Astrocyte (in vitro differentiated cells and primary cell): ENCODE measurements at regions not wholly inside any gene's neighbourhood (a gene's known extent, or its start where the extent isn't known, plus 50 kb on each side); places are given as distances from the start of the nearest gene placed in this dataset.

ENCODE experiments used
- DNase-seq: peaks from one replicate; pipeline ENCODE4 v3.0.0-alpha.2; 2010; ENCODE audit warnings: low read depth
- FAIRE-seq: peaks from 2 replicates; lab custom pipeline; 2011; peaks lifted over from hg19 to GRCh38; lab: Jason Lieb, UNC
- H2AFZ ChIP-seq: 2 replicates; pipeline ENCODE4 v1.6.0; 2012; ENCODE audit warnings: low read depth, low read length, inconsistent platforms
- H3K27ac ChIP-seq: 2 replicates; pipeline ENCODE4 v1.5.1; 2011; ENCODE audit warnings: low read depth, low read length, inconsistent platforms
- H3K27me3 ChIP-seq: 2 replicates; pipeline ENCODE4 v1.6.0; 2011; ENCODE audit warnings: low read length, inconsistent platforms; ENCODE audit not compliant: insufficient read depth
- H3K36me3 ChIP-seq: 2 replicates; pipeline ENCODE4 v1.5.1; 2011; ENCODE audit warnings: low read length, inconsistent platforms; ENCODE audit not compliant: insufficient read depth
- H3K4me1 ChIP-seq: 2 replicates; pipeline ENCODE4 v1.5.1; 2011; ENCODE audit warnings: low read length, inconsistent platforms; ENCODE audit not compliant: insufficient read depth
- H3K4me2 ChIP-seq: 2 replicates; pipeline ENCODE4 v1.6.0; 2012; ENCODE audit warnings: low read length, inconsistent platforms
- H3K4me3 ChIP-seq: 2 replicates; pipeline ENCODE4 v1.5.1; 2011; ENCODE audit warnings: low read depth, mild to moderate bottlenecking, low read length, inconsistent platforms; ENCODE audit not compliant: insufficient read depth
- H3K79me2 ChIP-seq: 2 replicates; pipeline ENCODE4 v1.6.0; 2012; ENCODE audit warnings: mild to moderate bottlenecking, low read length, inconsistent platforms; ENCODE audit not compliant: insufficient read depth
- H3K9ac ChIP-seq: 2 replicates; pipeline ENCODE4 v1.6.0; 2012; ENCODE audit warnings: mild to moderate bottlenecking, low read length, inconsistent platforms
- H3K9me3 ChIP-seq: 2 replicates; pipeline ENCODE4 v1.5.1; 2012; ENCODE audit warnings: low read depth, mild to moderate bottlenecking, low read length, inconsistent platforms; ENCODE audit not compliant: insufficient read depth
- H4K20me1 ChIP-seq: 2 replicates; pipeline ENCODE4 v1.6.0; 2012; ENCODE audit warnings: low read length, inconsistent platforms; ENCODE audit not compliant: insufficient read depth
- H3K27ac Mint-ChIP-seq: one replicate; pipeline ENCODE4 v1.8.0; 2021; ENCODE audit warnings: mild to moderate bottlenecking, mixed read lengths; ENCODE audit not compliant: unreplicated experiment
- H3K27me3 Mint-ChIP-seq: one replicate; pipeline ENCODE4 v1.8.0; 2021; ENCODE audit warnings: low read depth, mixed read lengths; ENCODE audit not compliant: unreplicated experiment
- H3K36me3 Mint-ChIP-seq: one replicate; pipeline ENCODE4 v1.8.0; 2021; ENCODE audit warnings: low read depth, mixed read lengths; ENCODE audit not compliant: unreplicated experiment
- H3K4me1 Mint-ChIP-seq: one replicate; pipeline ENCODE4 v1.8.0; 2021; ENCODE audit warnings: low read depth, mixed read lengths; ENCODE audit not compliant: unreplicated experiment
- H3K4me3 Mint-ChIP-seq: one replicate; pipeline ENCODE4 v1.8.0; 2021; ENCODE audit warnings: mild to moderate bottlenecking, moderate library complexity, mixed read lengths; ENCODE audit not compliant: unreplicated experiment
- H3K9me3 Mint-ChIP-seq: one replicate; pipeline ENCODE4 v1.8.0; 2021; ENCODE audit warnings: mild to moderate bottlenecking, mixed read lengths; ENCODE audit not compliant: unreplicated experiment
- CTCF ChIP-seq: IDR thresholded peaks from 2 replicates; pipeline ENCODE4 v1.5.1; 2011; ENCODE audit warnings: low read depth, mild to moderate bottlenecking, inconsistent platforms, low read length, moderate library complexity; ENCODE audit not compliant: insufficient read depth
- EZH2 ChIP-seq: IDR thresholded peaks from 2 replicates; pipeline ENCODE4 v1.6.1; 2012; ENCODE audit warnings: mild to moderate bottlenecking, low read length, inconsistent platforms; ENCODE audit not compliant: insufficient read depth

- Mint-ChIP-seq H3K27me3 (no peaks in the 10 kb centered on the region), H3K4me1 (no peaks in the 10 kb centered on the region), H3K36me3 (no peaks in the 10 kb centered on the region), H3K9me3 (no peaks in the 10 kb centered on the region), H3K27ac (no peak overlapping the region), H3K4me3 (no peak overlapping the region)
- H3K79me2 ChIP-seq = no peaks in the 10 kb centered on the region
- DNase-seq (no peak), FAIRE-seq (no peak)
- H3K9ac ChIP-seq = no peak overlapping the region
- no peaks in the 10 kb centered on the region for H3K27me3 ChIP-seq
- H3K4me1 ChIP-seq = no peaks in the 10 kb centered on the region
- no peak for TF ChIP-seq CTCF
- no peak for TF ChIP-seq EZH2
- H4K20me1 ChIP-seq = no peaks in the 10 kb centered on the region
- no peaks in the 10 kb centered on the region for H3K36me3 ChIP-seq
- no peak overlapping the region for H3K4me3 ChIP-seq
- H2AFZ ChIP-seq = no peak overlapping the region
- H3K9me3 ChIP-seq = no peaks in the 10 kb centered on the region
- H3K27ac ChIP-seq = no peak overlapping the region
- no peak overlapping the region for H3K4me2 ChIP-seq
Measured at GRCh38 chr9:82571540-82571939, 491.4 kb downstream of the RASEF start.

- Histone ChIP-seq H3K4me1 (no peaks in the 10 kb centered on the region), H3K9ac (no peak overlapping the region), H3K4me3 (no peak overlapping the region), H3K79me2 (no peaks in the 10 kb centered on the region), H3K4me2 (no peak overlapping the region), H2AFZ (no peak overlapping the region), H3K36me3 (no peaks in the 10 kb centered on the region), H3K9me3 (no peaks in the 10 kb centered on the region), H3K27me3 (no peaks in the 10 kb centered on the region), H3K27ac (no peak overlapping the region), H4K20me1 (no peaks in the 10 kb centered on the region)
- DNase-seq (no peak), FAIRE-seq (no peak)
- Mint-ChIP-seq H3K9me3 (no peaks in the 10 kb centered on the region), H3K27me3 (no peaks in the 10 kb centered on the region), H3K36me3 (no peaks in the 10 kb centered on the region), H3K27ac (no peak overlapping the region), H3K4me3 (no peak overlapping the region), H3K4me1 (no peaks in the 10 kb centered on the region)
- TF ChIP-seq EZH2 (no peak), CTCF (no peak)
Measured at GRCh38 chr9:82572146-82572545, 490.8 kb downstream of the RASEF start.

GRCh38 chr9:82574911-82575310, 488.0 kb downstream of the RASEF start:
- TF ChIP-seq EZH2 = no peak
- TF ChIP-seq CTCF = no peak
- no peaks in the 10 kb centered on the region for H3K4me1 ChIP-seq
- Mint-ChIP-seq H3K4me1 (no peaks in the 10 kb centered on the region), H3K9me3 (peaks cover 2% of the 10 kb centered on the region), H3K36me3 (no peaks in the 10 kb centered on the region), H3K27me3 (no peaks in the 10 kb centered on the region), H3K4me3 (no peak overlapping the region), H3K27ac (no peak overlapping the region)
- no peak overlapping the region for H3K9ac ChIP-seq
- H4K20me1 ChIP-seq = no peaks in the 10 kb centered on the region
- H2AFZ ChIP-seq = no peak overlapping the region
- H3K4me2 ChIP-seq = no peak overlapping the region
- H3K27ac ChIP-seq = no peak overlapping the region
- FAIRE-seq (no peak), DNase-seq (no peak)
- no peaks in the 10 kb centered on the region for H3K36me3 ChIP-seq
- H3K27me3 ChIP-seq = no peaks in the 10 kb centered on the region
- no peaks in the 10 kb centered on the region for H3K79me2 ChIP-seq
- no peaks in the 10 kb centered on the region for H3K9me3 ChIP-seq
- H3K4me3 ChIP-seq = no peak overlapping the region
